K562 (cell line): ENCODE measurements at regions not wholly inside any gene's neighbourhood (a gene's known extent, or its start where the extent isn't known, plus 50 kb on each side); places are given as distances from the start of the nearest gene placed in this dataset.

ENCODE experiments used
- ATAC-seq: fragments of 200-7000 bp; cut with Tn5 transposase; 3 replicates; pipeline ENCODE4 v1.9.1; 2020; ENCODE audit warnings: moderate library complexity
- BruUV-seq: library from RNA; stranded (reverse); fragments of 400-500 nt; replicated peaks from 2 replicates; lab custom pipeline; 2021; lab: Mats Ljungman, UMichigan
- CTCF ChIA-PET: fragments of 300-600 bp; formaldehyde crosslinking; extraction: SDS; loops from one replicate; lab custom pipeline; 2021; ENCODE audit warnings: low intra/inter-chr PET ratio; lab: Yijun Ruan, JAX
- POLR2A ChIA-PET: fragments of 300-600, 350-650 bp; sonication (Branson Sonifier 250); formaldehyde crosslinking; extraction: SDS; loops from one replicate; lab custom pipeline; 2021; ENCODE audit warnings: antibody characterized with exemption, inconsistent platforms; lab: Yijun Ruan, JAX
- DNase-seq, 4 experiments: peaks; one replicate each; pipeline versions ENCODE4 v3.0.0 to v3.0.0-alpha.2; 2011 to 2018; ENCODE audit warnings: low spot score in 3 of 4, mixed read lengths in 3 of 4; ENCODE audit errors: extremely low read depth in 1 of 4
- FAIRE-seq: peaks from 2 replicates; lab custom pipeline; 2011; peaks lifted over from hg19 to GRCh38; lab: Jason Lieb, UNC
- H2AFZ ChIP-seq: 2 replicates; pipeline ENCODE4 v1.6.0; 2011; ENCODE audit warnings: low read depth, low read length, control low read depth, inconsistent platforms
- H3K27ac ChIP-seq: fragments of 200-600 bp; 3 replicates; pipeline ENCODE4 v1.8.0; 2011; ENCODE audit warnings: low read depth, mild to moderate bottlenecking, control low read depth, inconsistent platforms, low read length, moderate library complexity, mixed read lengths; ENCODE audit errors: extremely low read depth
- H3K27me3 ChIP-seq, 2 experiments: fragments of 300-600 bp in 1 of 2; 2 replicates in 1 of 2; 3 replicates in 1 of 2; pipeline versions ENCODE4 v1.6.0 to v1.8.0; 2011; ENCODE audit warnings: inconsistent platforms in 2 of 2, low read length in 2 of 2, mild to moderate bottlenecking in 1 of 2, mixed read lengths in 1 of 2, moderate library complexity in 1 of 2; ENCODE audit not compliant: control insufficient read depth in 2 of 2, insufficient read depth in 2 of 2
- H3K36me3 ChIP-seq: fragments of 300-600 bp; 3 replicates; pipeline ENCODE4 v1.8.0; 2011; ENCODE audit warnings: mild to moderate bottlenecking, low read length, inconsistent platforms; ENCODE audit not compliant: control insufficient read depth, insufficient read depth
- H3K4me1 ChIP-seq, 2 experiments: fragments of 200-600 bp in 1 of 2; replicated peaks in 1 of 2; 2 replicates in 1 of 2; 3 replicates in 1 of 2; pipeline versions ENCODE4 v1.5.1 to v1.8.0; 2011; ENCODE audit warnings: inconsistent platforms in 2 of 2, low read length in 2 of 2, mild to moderate bottlenecking in 1 of 2, mixed read lengths in 1 of 2, moderate library complexity in 1 of 2; ENCODE audit not compliant: control insufficient read depth in 2 of 2, insufficient read depth in 2 of 2
- H3K4me2 ChIP-seq: 2 replicates; pipeline ENCODE4 v1.6.1; 2011; ENCODE audit warnings: low read length, control low read depth, inconsistent platforms, mixed read lengths; ENCODE audit not compliant: insufficient read depth
- H3K4me3 ChIP-seq: fragments of 200-600 bp; sonication (generic), shearing (Covaris generic); 2 replicates; pipeline ENCODE4 v1.5.1; 2016; ENCODE audit warnings: control low read depth, inconsistent platforms
- H3K79me2 ChIP-seq: fragments of 200-600 bp; 3 replicates; pipeline ENCODE4 v1.8.0; 2011; ENCODE audit warnings: low read length, inconsistent platforms; ENCODE audit not compliant: control insufficient read depth, insufficient read depth
- H3K9ac ChIP-seq, 2 experiments: 2 replicates each; pipeline versions ENCODE4 v1.6.0 to v1.6.1; 2011; ENCODE audit warnings: low read depth in 2 of 2, low read length in 2 of 2, control low read depth in 1 of 2, inconsistent platforms in 1 of 2, mild to moderate bottlenecking in 1 of 2, mixed read lengths in 1 of 2; ENCODE audit not compliant: insufficient read depth in 1 of 2
- H3K9me1 ChIP-seq: one replicate; pipeline ENCODE4 v1.6.0; 2011; ENCODE audit warnings: inconsistent platforms, mild to moderate bottlenecking, low read length, moderate library complexity; ENCODE audit not compliant: control insufficient read depth, insufficient read depth
- H3K9me3 ChIP-seq: replicated peaks from 2 replicates; pipeline ENCODE4 v1.5.1; 2011; ENCODE audit warnings: low read depth, low read length, inconsistent platforms; ENCODE audit not compliant: control insufficient read depth, insufficient read depth
- H4K20me1 ChIP-seq: replicated peaks from 2 replicates; pipeline ENCODE4 v1.6.1; 2011; ENCODE audit warnings: low read length, inconsistent platforms, mixed read lengths; ENCODE audit not compliant: control insufficient read depth, insufficient read depth
- MAZ ChIP-seq, 2 experiments: fragments of 450-650 bp in 1 of 2; sonication (generic) in 1 of 2; formaldehyde crosslinking; IDR thresholded peaks in 1 of 2; conservative IDR thresholded peaks in 1 of 2; 2 replicates each; pipeline versions ENCODE4 v1.4.0 to v1.5.0; 2020; ENCODE audit warnings: mild to moderate bottlenecking in 1 of 2, missing genetic modification reagents in 1 of 2
- NFATC3 ChIP-seq: fragments of 450-650 bp; IDR thresholded peaks from 2 replicates; pipeline ENCODE4 v1.6.1; 2017; ENCODE audit warnings: mild to moderate bottlenecking
- POLR2G ChIP-seq: fragments of 200-400 bp; formaldehyde crosslinking; IDR thresholded peaks from 2 replicates; pipeline ENCODE4 v1.6.1; 2017; ENCODE audit warnings: low read depth, mild to moderate bottlenecking, antibody characterized with exemption, low read length, moderate library complexity
- U2AF2 ChIP-seq: fragments of 200-400 bp; formaldehyde crosslinking; optimal IDR thresholded peaks from 2 replicates; pipeline ENCODE3; 2017; ENCODE audit warnings: low read depth, mild to moderate bottlenecking, low read length
- ZFX ChIP-seq: sonication (generic); formaldehyde crosslinking; IDR thresholded peaks from 2 replicates; pipeline ENCODE4 v1.8.0; 2022; ENCODE audit warnings: mild to moderate bottlenecking, missing genetic modification reagents, moderate library complexity
- ZNF217 ChIP-seq: sonication (generic); formaldehyde crosslinking; IDR thresholded peaks from 2 replicates; pipeline ENCODE4 v1.8.0; 2022; ENCODE audit warnings: mild to moderate bottlenecking, missing genetic modification reagents
- WGBS: fragments of 100-300 bp; shearing (Covaris generic); methylation state at CpG from one replicate; pipeline ENCODE4 v1.1.6; 2016; ENCODE audit warnings: low coverage, mixed read lengths; ENCODE audit not compliant: insufficient coverage; ENCODE audit errors: missing lambda C conversion rate; 5-methylcytosine and 5-hydroxymethylcytosine counted together
- in situ Hi-C: fragments of 300-500 bp; cut with MboI; formaldehyde crosslinking; loops from 4 replicates; pipeline ENCODE4 v1.15.0; 2018; ENCODE audit warnings: inconsistent platforms, mixed read lengths
- intact Hi-C: fragments of 100-400 bp; cut with micrococcal nuclease; formaldehyde crosslinking; loops from 2 replicates; pipeline ENCODE4 v1.14.2; 2022
- TF ChIP-seq, protein P1 (sequence below), 2 experiments: IDR thresholded peaks; 2 replicates each; pipeline ENCODE4 v1.6.1; 2011; ENCODE audit warnings: borderline replicate concordance in 1 of 2, control low read depth in 1 of 2, low read depth in 1 of 2, low read length in 1 of 2, mild to moderate bottlenecking in 1 of 2, mixed read lengths in 1 of 2, moderate library complexity in 1 of 2; ENCODE audit not compliant: insufficient read depth in 1 of 2, insufficient read length in 1 of 2, poor library complexity in 1 of 2, severe bottlenecking in 1 of 2; ENCODE audit errors: extremely low read depth in 1 of 2

GRCh38 chr5:28077291-28078240 lies 1039.2 kb upstream of the CDH9 start:
- Histone ChIP-seq H3K27me3 (no peaks in the 10 kb centered on the region), H3K79me2 (no peaks in the 10 kb centered on the region), H3K4me3 (no peak overlapping the region), H3K27ac (no peak overlapping the region), H4K20me1 (no peaks in the 10 kb centered on the region), H3K36me3 (no peaks in the 10 kb centered on the region), H3K9me3 (no peaks in the 10 kb centered on the region), H3K9ac (no peak overlapping the region), H3K4me2 (no peak overlapping the region), H2AFZ (no peak overlapping the region), H3K4me1 (peaks cover 0 to 4% of the 10 kb centered on the region in 2 experiments; a peak in 1 of 5 replicates), H3K9me1 (no peaks in the 10 kb centered on the region)
- in situ Hi-C loops (no loop called here), intact Hi-C loops (no loop called here)
- ChIA-PET CTCF (no interaction called here), POLR2A (no interaction called here)
- peak; percentile 58; the same call in 2 of the 3 replicates for ATAC-seq
- DNase-seq: peak in 1 of 4 experiments; percentile 13
- WGBS: 3% methylated on average over 43 of the region's 44 CpGs
- no TSS peak for BruUV-seq
- no peak for TF ChIP-seq NFATC3
- no peak for TF ChIP-seq ZNF217 (CRISPR knock-in tag)
- TF ChIP-seq U2AF2: no peak
- TF ChIP-seq, protein P1, sequence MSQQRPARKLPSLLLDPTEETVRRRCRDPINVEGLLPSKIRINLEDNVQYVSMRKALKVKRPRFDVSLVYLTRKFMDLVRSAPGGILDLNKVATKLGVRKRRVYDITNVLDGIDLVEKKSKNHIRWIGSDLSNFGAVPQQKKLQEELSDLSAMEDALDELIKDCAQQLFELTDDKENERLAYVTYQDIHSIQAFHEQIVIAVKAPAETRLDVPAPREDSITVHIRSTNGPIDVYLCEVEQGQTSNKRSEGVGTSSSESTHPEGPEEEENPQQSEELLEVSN (IDR thresholded peaks at IDR 0.05; ENCODE audit: borderline replicate concordance in 1 of 2, extremely low read depth in 1 of 2, insufficient read depth in 1 of 2, insufficient read length in 1 of 2, low read depth in 1 of 2, low read length in 1 of 2, poor library complexity in 1 of 2, severe bottlenecking in 1 of 2): peak in 1 of 2 experiments; percentile 9
- 0 out of 2 replicates have a peak, but pooled peaks have one; percentile 24 for TF ChIP-seq ZFX (CRISPR knock-in tag)
- 0 out of 2 replicates have a peak, but pooled peaks have one; percentile 28 for TF ChIP-seq POLR2G
- peak in 1 of 2 experiments; percentile 74; a peak in 2 of 4 replicates for TF ChIP-seq MAZ (CRISPR knock-in tag; conservative IDR thresholded peaks at IDR 0.05 in 1 of 2, IDR thresholded peaks at IDR 0.05 in 1 of 2)
- no peak for FAIRE-seq
